GM23338 (cell line): ENCODE measurements at regions not wholly inside any gene's neighbourhood (a gene's known extent, or its start where the extent isn't known, plus 50 kb on each side); places are given as distances from the start of the nearest gene placed in this dataset.

Experiments
- ATAC-seq: fragments of 200-7000 bp; cut with Tn5 transposase; 3 replicates; pipeline ENCODE4 v1.9.1; 2020
- DNase-seq: peaks from one replicate; pipeline ENCODE4 v3.0.0-alpha.2; 2015; ENCODE audit warnings: low spot score
- H2AFZ ChIP-seq: fragments of 200-600 bp; sonication (generic); 2 replicates; pipeline ENCODE4 v1.8.0; 2016; ENCODE audit warnings: antibody characterized with exemption, mild to moderate bottlenecking, moderate library complexity
- H3F3A ChIP-seq: fragments of 200-600 bp; sonication (generic); replicated peaks from 2 replicates; pipeline ENCODE4 v1.8.0; 2017; ENCODE audit warnings: antibody characterized with exemption, mixed run types, low read depth
- H3K27ac ChIP-seq: fragments of 200-600 bp; sonication (generic); 2 replicates; pipeline ENCODE4 v1.6.1; 2016; ENCODE audit warnings: low read depth
- H3K27me3 ChIP-seq: fragments of 200-600 bp; sonication (generic); 2 replicates; pipeline ENCODE4 v1.8.0; 2016; ENCODE audit warnings: mild to moderate bottlenecking, mixed run types, moderate library complexity; ENCODE audit not compliant: insufficient read depth
- H3K36me3 ChIP-seq: fragments of 200-600 bp; sonication (generic); 2 replicates; pipeline ENCODE4 v1.8.0; 2016; ENCODE audit warnings: mild to moderate bottlenecking; ENCODE audit not compliant: insufficient read depth
- H3K4me1 ChIP-seq: fragments of 200-600 bp; sonication (generic); 2 replicates; pipeline ENCODE4 v1.8.0; 2016; ENCODE audit warnings: mild to moderate bottlenecking, moderate library complexity; ENCODE audit not compliant: insufficient read depth
- H3K4me2 ChIP-seq: fragments of 200-600 bp; sonication (generic); 2 replicates; pipeline ENCODE4 v1.7.1; 2017; ENCODE audit warnings: mixed run types
- H3K4me3 ChIP-seq: fragments of 200-600 bp; sonication (generic); 2 replicates; pipeline ENCODE4 v1.6.1; 2016; ENCODE audit warnings: mixed run types
- H3K79me2 ChIP-seq: fragments of 200-600 bp; sonication (generic); replicated peaks from 2 replicates; pipeline ENCODE4 v1.8.0; 2017; ENCODE audit warnings: mild to moderate bottlenecking; ENCODE audit not compliant: insufficient read depth
- H3K9me2 ChIP-seq: fragments of 200-600 bp; sonication (generic); 2 replicates; pipeline ENCODE4 v1.8.0; 2017; ENCODE audit not compliant: insufficient read depth
- H4K20me1 ChIP-seq: fragments of 200-600 bp; sonication (generic); replicated peaks from 2 replicates; pipeline ENCODE4 v1.8.0; 2017; ENCODE audit warnings: mild to moderate bottlenecking; ENCODE audit not compliant: insufficient read depth
- H3K27ac Mint-ChIP-seq: 2 replicates; pipeline ENCODE4 v1.8.0; 2020; ENCODE audit warnings: inconsistent platforms, mild to moderate bottlenecking, moderate library complexity, mixed read lengths
- H3K27me3 Mint-ChIP-seq: 3 replicates; pipeline ENCODE4 v1.8.0; 2022; ENCODE audit warnings: low read depth, mild to moderate bottlenecking, moderate library complexity, mixed read lengths, inconsistent platforms; ENCODE audit not compliant: insufficient read depth, poor library complexity
- H3K36me3 Mint-ChIP-seq: 3 replicates; pipeline ENCODE4 v1.8.0; 2021; ENCODE audit warnings: low read depth, mild to moderate bottlenecking, inconsistent platforms, moderate library complexity, mixed read lengths
- H3K4me1 Mint-ChIP-seq: 3 replicates; pipeline ENCODE4 v1.8.0; 2020; ENCODE audit warnings: mild to moderate bottlenecking, inconsistent platforms, mixed read lengths
- H3K4me3 Mint-ChIP-seq: 3 replicates; pipeline ENCODE4 v1.8.0; 2021; ENCODE audit warnings: moderate library complexity, mild to moderate bottlenecking, inconsistent platforms, mixed read lengths
- H3K9me3 Mint-ChIP-seq: 3 replicates; pipeline ENCODE4 v1.8.0; 2020; ENCODE audit warnings: moderate library complexity, mild to moderate bottlenecking, inconsistent platforms, mixed read lengths
- CREB1 ChIP-seq: fragments of 250-450 bp; sonication (Bioruptor Pico); IDR thresholded peaks from 2 replicates; pipeline ENCODE4 v1.5.0; 2020; ENCODE audit warnings: low read depth, mild to moderate bottlenecking, moderate library complexity
- CTCF ChIP-seq, 2 experiments: fragments of 200-600 bp in 1 of 2; sonication (generic) in 1 of 2; conservative IDR thresholded peaks; 2 replicates each; pipeline versions ENCODE4 v1.5.1 to v1.6.1; 2016 to 2017; ENCODE audit warnings: antibody characterized with exemption in 2 of 2, low read depth in 2 of 2, mild to moderate bottlenecking in 2 of 2, moderate library complexity in 1 of 2
- EZH2 ChIP-seq: fragments of 200-600 bp; sonication (generic); IDR thresholded peaks from one replicate; pipeline ENCODE4 v1.8.0; 2017; ENCODE audit warnings: antibody characterized with exemption, mild to moderate bottlenecking, low read depth; ENCODE audit not compliant: unreplicated experiment
- EZH2phosphoT487 ChIP-seq: fragments of 200-600 bp; sonication (generic); IDR thresholded peaks from one replicate; pipeline ENCODE4 v1.8.1; 2018; ENCODE audit warnings: antibody characterized with exemption; ENCODE audit not compliant: unreplicated experiment
- JUNB ChIP-seq: IDR thresholded peaks from one replicate; pipeline ENCODE4 v1.6.1; 2016; ENCODE audit warnings: antibody characterized with exemption; ENCODE audit not compliant: unreplicated experiment
- NANOG ChIP-seq: IDR thresholded peaks from 2 replicates; pipeline ENCODE4 v1.6.1; 2016; ENCODE audit warnings: antibody characterized with exemption, borderline replicate concordance
- POLR2AphosphoS5 ChIP-seq: IDR thresholded peaks from 2 replicates; pipeline ENCODE4 v1.6.1; 2016; ENCODE audit warnings: antibody characterized with exemption, low read depth
- STAT1 ChIP-seq: IDR thresholded peaks from one replicate; pipeline ENCODE4 v1.6.1; 2016; ENCODE audit warnings: antibody characterized with exemption; ENCODE audit not compliant: unreplicated experiment
- ZNF114 ChIP-seq: fragments of 250-450 bp; sonication (Bioruptor Pico); IDR thresholded peaks from 2 replicates; pipeline ENCODE4 v1.5.0; 2020; ENCODE audit warnings: mild to moderate bottlenecking, moderate library complexity
- ZNF331 ChIP-seq: fragments of 250-450 bp; sonication (Bioruptor Pico); IDR thresholded peaks from 2 replicates; pipeline ENCODE4 v1.5.0; 2020; ENCODE audit warnings: low read depth, mild to moderate bottlenecking, moderate library complexity
- ZNF462 ChIP-seq: fragments of 250-450 bp; sonication (Bioruptor Pico); IDR thresholded peaks from 2 replicates; pipeline ENCODE4 v1.5.0; 2020; ENCODE audit warnings: mild to moderate bottlenecking, moderate library complexity
- TF ChIP-seq, protein P1 (sequence below): IDR thresholded peaks from one replicate; pipeline ENCODE4 v1.6.1; 2018; ENCODE audit warnings: antibody characterized with exemption; ENCODE audit not compliant: unreplicated experiment
- TF ChIP-seq, protein P2 (sequence below): IDR thresholded peaks from 2 replicates; pipeline ENCODE4 v1.6.1; 2016; ENCODE audit warnings: antibody characterized with exemption

GRCh38 chrX:84717343-84717742 is 215.1 kb upstream of the HDX start:
- no peak overlapping the region for H3K4me2 ChIP-seq
- peaks cover 4% of the 10 kb centered on the region; the same call in 1 of the 2 replicates for H3K4me1 ChIP-seq
- no peaks in the 10 kb centered on the region for H3K36me3 ChIP-seq
- Mint-ChIP-seq H3K27me3 (no peaks in the 10 kb centered on the region), H3K9me3 (no peaks in the 10 kb centered on the region), H3K27ac (no peak overlapping the region), H3K4me1 (no peaks in the 10 kb centered on the region), H3K4me3 (no peak overlapping the region), H3K36me3 (no peaks in the 10 kb centered on the region)
- no peaks in the 10 kb centered on the region for H4K20me1 ChIP-seq
- no peak overlapping the region for H3K4me3 ChIP-seq
- ATAC-seq (no peak), DNase-seq (no peak)
- H3K27me3 ChIP-seq = no peaks in the 10 kb centered on the region
- no peaks in the 10 kb centered on the region for H3K79me2 ChIP-seq
- H3K9me2 ChIP-seq = no peaks in the 10 kb centered on the region
- no peak overlapping the region for H2AFZ ChIP-seq
- TF ChIP-seq, protein P1, sequence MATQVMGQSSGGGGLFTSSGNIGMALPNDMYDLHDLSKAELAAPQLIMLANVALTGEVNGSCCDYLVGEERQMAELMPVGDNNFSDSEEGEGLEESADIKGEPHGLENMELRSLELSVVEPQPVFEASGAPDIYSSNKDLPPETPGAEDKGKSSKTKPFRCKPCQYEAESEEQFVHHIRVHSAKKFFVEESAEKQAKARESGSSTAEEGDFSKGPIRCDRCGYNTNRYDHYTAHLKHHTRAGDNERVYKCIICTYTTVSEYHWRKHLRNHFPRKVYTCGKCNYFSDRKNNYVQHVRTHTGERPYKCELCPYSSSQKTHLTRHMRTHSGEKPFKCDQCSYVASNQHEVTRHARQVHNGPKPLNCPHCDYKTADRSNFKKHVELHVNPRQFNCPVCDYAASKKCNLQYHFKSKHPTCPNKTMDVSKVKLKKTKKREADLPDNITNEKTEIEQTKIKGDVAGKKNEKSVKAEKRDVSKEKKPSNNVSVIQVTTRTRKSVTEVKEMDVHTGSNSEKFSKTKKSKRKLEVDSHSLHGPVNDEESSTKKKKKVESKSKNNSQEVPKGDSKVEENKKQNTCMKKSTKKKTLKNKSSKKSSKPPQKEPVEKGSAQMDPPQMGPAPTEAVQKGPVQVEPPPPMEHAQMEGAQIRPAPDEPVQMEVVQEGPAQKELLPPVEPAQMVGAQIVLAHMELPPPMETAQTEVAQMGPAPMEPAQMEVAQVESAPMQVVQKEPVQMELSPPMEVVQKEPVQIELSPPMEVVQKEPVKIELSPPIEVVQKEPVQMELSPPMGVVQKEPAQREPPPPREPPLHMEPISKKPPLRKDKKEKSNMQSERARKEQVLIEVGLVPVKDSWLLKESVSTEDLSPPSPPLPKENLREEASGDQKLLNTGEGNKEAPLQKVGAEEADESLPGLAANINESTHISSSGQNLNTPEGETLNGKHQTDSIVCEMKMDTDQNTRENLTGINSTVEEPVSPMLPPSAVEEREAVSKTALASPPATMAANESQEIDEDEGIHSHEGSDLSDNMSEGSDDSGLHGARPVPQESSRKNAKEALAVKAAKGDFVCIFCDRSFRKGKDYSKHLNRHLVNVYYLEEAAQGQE = no peak
- TF ChIP-seq ZNF331 (CRISPR knock-in tag) = no peak
- TF ChIP-seq NANOG = no peak
- TF ChIP-seq EZH2phosphoT487 = no peak
- TF ChIP-seq CREB1 (CRISPR knock-in tag) = no peak
- TF ChIP-seq, protein P2, sequence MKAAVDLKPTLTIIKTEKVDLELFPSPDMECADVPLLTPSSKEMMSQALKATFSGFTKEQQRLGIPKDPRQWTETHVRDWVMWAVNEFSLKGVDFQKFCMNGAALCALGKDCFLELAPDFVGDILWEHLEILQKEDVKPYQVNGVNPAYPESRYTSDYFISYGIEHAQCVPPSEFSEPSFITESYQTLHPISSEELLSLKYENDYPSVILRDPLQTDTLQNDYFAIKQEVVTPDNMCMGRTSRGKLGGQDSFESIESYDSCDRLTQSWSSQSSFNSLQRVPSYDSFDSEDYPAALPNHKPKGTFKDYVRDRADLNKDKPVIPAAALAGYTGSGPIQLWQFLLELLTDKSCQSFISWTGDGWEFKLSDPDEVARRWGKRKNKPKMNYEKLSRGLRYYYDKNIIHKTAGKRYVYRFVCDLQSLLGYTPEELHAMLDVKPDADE = no peak
- TF ChIP-seq ZNF114 (CRISPR knock-in tag) = no peak
- TF ChIP-seq JUNB = no peak
- no peak for TF ChIP-seq CTCF (conservative IDR thresholded peaks at IDR 0.05; ENCODE audit: low read depth in 2 of 2)
- TF ChIP-seq STAT1 = no peak
- no peak for TF ChIP-seq EZH2
- TF ChIP-seq ZNF462 (CRISPR knock-in tag) = no peak
- no peak for TF ChIP-seq POLR2AphosphoS5
- H3F3A ChIP-seq = no peaks in the 10 kb centered on the region
- H3K27ac ChIP-seq = no peak overlapping the region
